ENCODE measurements at regions not wholly inside any gene's neighbourhood (a gene's known extent, or its start where the extent isn't known, plus 50 kb on each side); places are given as distances from the start of the nearest gene placed in this dataset.

GRCh38 chr10:78915190-78915518 is 153.6 kb upstream of the ZMIZ1 start:
- no peak for DNase-seq

GRCh38 chr10:78916227-78916626 is 152.5 kb upstream of the ZMIZ1 start:
- no peak for DNase-seq

DNA sequence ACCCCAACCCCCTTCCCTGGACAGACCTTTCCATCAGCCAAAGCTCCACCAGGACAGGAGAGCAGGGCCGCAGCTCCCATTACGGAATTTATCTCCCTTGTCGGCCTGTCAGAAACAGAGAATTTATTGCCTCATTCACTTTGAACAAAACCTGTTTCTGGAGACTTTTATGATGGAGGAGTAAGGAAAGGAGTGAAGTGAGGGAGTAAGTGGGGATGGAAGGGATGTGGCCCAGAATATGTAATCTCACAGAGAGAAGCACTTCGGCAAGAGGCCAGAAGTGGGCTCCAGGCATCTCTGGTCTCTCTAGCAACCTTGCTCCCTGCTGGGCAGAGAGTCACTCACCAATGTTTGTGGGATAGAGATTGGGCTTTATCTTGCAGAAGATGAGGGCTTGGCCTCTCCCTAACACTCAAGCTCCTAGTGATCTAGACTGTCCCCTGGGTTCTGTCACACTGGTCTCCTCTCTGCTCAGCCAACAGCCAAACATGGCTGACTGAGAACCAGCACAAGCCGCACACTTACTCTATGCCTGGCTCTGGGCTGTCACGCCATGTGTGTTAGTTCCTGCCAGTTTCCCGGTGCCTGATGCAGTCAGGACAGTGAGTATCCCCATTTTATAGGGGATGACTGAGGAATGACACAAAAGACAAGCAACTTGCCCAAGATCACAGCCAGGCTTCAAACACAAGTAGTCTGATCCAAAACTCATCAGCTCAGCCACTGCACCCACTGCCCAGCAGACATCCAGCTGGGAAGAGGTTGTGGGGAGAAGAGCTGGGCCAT is 149.4 kb upstream of the ZMIZ1 start:
- peak; percentile 5 for DNase-seq

GRCh38 chr10:78920011-78920410 is 148.8 kb upstream of the ZMIZ1 start:
- peak; percentile 12 for DNase-seq

GRCh38 chr10:78921895-78922294 is 146.9 kb upstream of the ZMIZ1 start:
- DNase-seq, result no peak

DNA sequence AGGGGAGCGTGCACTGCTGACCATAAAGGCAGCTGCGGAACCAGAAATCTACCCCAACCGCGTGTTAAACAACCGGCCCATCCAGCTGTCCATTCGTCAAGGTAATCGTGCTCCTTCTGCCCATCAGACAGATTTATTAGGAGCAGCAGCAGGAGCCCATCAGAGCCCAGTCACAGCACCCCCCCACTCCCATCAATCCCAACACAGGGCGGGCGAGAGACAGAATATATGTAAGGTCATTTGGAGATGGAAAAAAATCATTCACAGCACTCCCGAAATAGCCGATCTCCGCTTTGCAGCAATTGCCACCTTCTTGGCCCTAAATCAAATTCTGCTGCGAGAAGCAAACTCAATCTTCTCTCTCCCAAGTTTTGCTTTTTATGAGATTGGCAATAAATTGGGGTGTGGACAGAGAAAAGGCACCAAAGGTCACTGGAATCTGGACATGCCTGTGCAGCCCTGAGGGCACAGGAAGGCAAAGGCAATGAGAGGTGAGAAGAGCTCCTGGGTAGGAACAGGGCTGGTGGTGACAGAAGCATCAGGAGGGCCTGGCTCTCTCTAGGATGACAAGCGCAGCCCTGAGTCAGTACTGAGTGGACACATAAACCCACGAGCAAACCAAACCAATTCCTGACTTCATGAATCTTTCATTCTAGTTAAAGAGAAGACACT is 145.0 kb upstream of the ZMIZ1 start:
- DNase-seq, result no peak

DNA sequence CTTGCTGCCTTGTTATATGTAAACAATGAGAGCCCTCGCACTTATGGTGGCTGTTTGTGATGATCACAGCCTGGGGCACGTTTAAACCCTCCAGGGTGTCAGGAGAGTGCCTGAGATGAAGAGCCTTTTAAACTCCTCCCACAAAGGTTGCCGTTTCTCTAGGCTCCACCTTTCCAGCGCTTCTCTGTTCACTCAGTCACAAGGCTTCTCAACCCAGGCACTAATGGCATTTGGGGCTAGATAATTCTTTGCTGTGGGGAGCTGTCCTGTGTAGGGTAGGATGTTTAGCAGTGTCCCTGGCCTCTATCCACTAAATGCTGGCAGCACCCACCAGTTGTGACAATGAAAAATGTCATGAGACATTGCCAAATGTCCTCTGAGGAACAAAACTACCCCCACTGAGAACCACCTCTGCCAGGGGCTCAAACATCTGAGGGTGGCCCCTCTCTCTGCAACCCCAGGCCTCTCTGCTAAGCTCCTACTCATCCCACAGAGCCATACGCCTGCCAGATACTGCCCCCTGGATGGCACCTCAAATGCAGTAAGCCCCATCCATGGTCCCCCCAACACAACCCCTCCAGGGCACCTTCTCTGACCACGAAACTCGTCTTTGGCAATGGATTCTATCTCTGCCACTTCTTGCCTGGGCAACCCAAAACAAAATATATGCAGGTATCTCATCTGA is 144.3 kb upstream of the ZMIZ1 start:
- DNase-seq, result peak; percentile 52

DNA sequence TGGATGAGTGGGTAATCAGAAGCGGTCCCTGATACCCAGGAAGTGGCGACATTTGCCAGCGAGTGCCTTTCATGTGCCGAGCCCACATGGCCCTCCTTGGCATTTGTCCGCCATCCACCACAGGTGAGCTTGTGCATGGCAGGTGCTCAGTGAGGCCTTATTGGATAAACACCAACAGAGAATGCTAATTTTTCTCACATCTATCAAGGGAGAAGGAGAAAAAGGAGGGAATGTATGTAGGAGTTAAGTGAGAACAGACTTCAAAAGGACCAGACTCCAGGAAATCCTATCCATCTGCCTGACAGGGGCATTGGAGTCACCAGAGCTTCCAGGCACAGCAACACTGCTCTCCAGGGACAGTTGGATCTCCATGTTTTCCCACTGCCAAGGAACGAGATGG is 143.5 kb upstream of the ZMIZ1 start:
- no peak for DNase-seq

DNA sequence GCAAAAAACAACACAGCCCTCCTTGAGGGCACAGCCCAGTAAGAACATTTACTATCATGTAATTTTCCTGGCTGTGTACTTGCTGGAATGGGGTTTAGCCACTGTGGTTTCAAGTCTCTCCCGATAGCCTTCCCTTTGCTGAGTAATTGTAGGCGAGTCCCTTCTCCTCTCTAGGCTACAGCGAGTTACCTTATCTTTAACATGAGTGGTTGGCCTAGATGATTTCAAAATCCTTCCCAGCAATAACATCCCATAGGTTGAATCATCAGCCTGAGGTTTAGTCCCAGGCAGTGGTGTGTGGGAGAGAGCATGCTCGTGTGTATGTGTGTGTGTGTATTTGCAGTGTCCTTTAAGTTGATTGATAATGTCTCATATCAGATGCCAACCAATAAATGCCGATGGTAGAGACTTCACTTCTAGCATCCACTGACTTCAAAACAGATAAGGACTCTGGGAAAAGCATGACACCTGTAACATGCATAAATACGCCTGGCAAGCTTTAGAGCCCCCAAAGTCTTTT is 142.9 kb upstream of the ZMIZ1 start:
- DNase-seq, result no peak

GRCh38 chr10:78927257-78927995 is 141.3 kb upstream of the ZMIZ1 start:
- DNase-seq, result no peak

GRCh38 chr10:78928330-78928729 is 140.4 kb upstream of the ZMIZ1 start:
- no peak for DNase-seq

DNA sequence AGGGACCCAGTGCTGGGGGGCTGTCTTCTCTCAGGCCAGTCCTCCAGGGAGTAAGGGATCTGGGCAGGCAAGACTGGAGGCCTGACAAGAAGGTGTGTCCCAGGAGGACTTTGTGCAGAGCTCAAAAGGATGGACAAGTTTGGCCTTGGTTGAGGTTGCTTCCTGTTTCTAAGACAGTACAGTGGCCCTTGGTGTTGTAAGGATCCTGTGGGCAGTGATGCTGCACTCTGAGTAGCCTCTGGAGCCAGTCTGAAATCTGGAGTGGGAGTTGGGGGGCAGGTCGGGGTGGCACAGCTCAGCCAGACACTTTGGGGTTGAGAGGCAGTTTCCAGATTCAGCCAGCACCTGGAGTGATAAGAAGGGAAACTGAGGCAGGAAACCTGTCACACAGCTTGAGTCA is 139.2 kb upstream of the ZMIZ1 start:
- no peak for DNase-seq

DNA sequence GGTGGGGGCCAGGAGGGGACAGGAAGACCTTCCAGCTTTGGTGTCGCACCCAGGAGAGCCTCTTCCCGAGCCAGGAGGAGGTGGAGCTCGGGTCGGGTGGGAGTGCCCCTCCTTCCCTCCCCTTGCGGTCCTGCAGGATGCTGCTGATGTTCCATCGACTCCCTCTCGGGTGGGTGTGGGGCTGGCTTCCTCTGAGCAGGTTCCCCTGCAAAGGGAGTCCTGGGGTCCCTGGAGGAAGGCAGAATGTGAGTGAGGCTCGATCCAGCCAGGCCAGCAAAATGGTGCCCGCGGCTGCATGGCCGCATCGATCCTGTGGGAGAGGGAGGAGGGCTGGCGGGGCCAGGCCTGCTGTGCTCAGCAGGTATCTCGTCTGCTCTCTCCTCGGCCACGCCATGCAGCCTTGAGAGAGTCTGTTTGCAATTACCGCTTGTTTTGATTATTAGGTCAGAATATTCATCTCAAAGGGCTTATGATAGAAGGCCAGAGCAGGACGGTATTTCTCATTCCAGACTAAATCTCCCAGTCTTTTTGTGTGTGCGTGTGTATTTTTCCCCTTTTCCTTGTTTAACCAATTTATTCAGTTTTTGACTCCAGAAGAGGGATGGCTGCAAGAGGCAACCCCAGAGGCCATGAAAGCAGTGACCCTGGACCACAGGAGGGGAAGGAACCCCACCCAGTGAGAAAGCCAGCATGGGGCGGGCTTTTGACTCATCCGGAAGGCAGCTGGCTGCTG is 137.3 kb upstream of the ZMIZ1 start:
- DNase-seq, result no peak

DNA sequence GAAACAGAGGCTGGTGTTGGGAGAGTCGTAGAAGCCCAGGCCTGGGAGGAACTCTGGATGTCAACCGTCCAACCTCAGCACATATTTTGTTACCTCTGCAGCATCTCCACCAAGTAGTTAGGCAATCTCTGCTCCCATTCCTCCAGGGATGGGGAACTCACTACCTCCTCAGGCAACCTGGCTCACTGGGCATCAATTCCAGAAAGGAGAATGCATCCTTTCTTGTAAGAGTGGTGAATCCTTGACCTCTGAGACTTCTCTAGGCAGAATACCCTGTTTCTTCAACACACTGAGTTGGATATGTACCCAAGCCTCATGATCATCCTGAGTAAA is 136.7 kb upstream of the ZMIZ1 start:
- no peak for DNase-seq

DNA sequence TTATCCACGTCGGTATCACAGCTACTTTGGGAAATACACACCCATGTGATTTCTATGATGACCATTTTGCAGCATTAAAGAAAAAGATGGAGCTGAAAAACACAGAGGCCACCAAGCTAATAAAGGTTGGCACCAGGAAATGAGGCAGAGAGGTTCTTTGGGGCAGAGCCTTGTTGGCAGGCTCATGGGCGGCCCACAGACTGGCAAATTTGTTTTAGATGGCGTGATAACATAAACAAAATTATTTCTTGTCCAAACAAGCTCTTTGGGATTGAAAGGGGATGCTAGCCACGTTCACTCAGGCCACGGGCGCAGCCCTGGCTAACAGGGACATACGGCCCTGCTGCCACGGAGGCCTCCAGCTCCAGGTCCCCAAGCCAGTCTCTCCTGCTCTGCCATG is 135.9 kb upstream of the ZMIZ1 start:
- no peak for DNase-seq

- DNase-seq, result no peak
Observed at GRCh38 chr10:78933828-78934531, 134.8 kb upstream of the ZMIZ1 start.

DNA sequence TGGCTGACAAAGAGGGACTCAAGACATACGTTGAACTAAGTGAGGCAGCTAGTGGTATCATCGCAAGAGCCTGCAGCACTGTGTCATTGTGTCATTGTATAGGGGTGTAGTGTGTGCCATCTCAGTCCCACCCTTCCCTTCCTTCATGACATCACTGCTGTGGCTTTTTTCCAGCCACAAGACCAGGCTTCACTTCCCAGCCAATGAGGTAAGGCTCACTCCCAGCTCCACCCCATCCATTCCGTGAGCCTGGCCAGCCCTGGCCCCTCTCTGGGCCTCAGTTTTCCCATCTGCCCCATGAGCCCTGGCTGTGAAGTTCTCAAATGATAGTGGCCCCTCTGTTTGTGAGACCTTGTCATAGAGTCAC is 134.3 kb upstream of the ZMIZ1 start:
- no peak for DNase-seq

- DNase-seq, result no peak
Observed at GRCh38 chr10:78934994-78935602, 133.7 kb upstream of the ZMIZ1 start.

- DNase-seq, result no peak
Observed at GRCh38 chr10:78935697-78936407, 132.9 kb upstream of the ZMIZ1 start.

- DNase-seq, result no peak
Observed at GRCh38 chr10:78936412-78937342, 132.1 kb upstream of the ZMIZ1 start.

Measured in NCI-H187 treated with DMSO at 0.1 percent for 48 hours (cell line).